ENCODE measurements at regions not wholly inside any gene's neighbourhood (a gene's known extent, or its start where the extent isn't known, plus 50 kb on each side); places are given as distances from the start of the nearest gene placed in this dataset.
A peak's percentile ranks its signal among the peaks of the same experiment; 100 is the strongest.

DNA sequence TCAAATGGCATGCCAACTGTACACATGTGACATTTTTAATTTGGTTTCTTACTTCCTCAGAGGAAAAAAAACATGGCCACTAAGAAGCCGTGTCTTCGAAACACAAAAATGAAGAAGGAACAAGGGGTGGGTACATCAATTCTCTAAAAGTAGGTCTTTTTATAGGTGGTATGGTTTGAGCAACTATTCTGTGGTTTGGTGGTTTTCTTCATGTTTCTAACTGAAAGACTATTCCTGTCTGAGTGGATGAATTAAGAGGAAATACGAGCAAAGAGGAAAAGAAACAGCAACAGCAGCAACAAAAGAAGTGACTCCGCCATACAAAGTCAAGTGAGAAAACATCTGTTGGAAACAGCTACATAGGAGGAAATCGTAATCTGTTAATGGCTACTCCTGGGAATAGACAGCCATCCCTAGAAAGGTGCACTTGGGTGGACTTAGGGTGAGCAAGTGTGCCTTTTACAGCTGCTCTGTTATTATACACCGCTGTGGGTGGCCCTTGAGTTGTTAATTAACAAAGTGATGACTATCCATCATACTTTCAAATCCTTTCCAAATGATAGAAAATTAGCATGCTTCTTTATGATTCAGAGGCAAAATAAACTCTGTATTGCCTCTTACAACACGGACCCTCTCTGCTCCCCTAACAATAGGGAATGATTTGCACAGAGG is 575.8 kb downstream of the TLE1 start:
- DNase-seq (ENCODE audit: low spot score) = no peak

DNA sequence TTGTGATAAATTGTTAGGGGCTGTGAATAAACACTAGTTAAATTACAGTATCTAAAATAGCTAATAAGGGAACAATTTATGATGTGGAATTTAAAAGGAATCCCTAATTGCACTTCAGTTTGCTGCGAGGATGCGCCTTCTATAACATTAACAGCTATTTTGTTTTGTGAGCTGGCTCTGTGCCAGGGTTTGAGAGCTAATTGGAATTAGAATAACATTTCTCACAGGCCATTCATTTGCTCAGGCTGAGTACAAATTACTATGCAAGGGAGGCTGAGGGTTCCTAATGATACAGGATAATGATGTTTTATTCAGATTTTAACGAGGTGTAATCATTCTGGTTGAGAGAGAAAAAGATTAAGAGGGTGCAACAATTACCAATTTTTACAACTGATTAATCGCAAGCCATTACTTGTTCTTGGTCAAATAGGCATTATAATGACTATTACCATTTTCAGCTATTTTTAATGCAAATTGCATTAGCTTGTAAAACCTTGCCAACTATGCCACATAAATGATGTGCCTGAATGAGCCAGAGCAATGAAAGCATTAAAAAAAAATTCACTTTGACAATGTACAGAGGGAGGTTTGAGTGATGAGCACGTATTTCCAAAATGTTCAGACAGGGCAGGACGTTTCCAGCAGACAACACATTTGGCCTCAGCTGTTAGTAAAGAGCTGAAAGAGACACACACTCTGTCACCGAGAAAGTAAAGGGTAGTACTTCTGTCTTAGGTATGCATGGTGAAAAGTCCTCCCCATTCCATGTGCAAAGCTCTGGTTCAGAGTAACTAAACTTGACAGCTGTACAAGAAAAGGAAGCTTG is 576.5 kb downstream of the TLE1 start:
- DNase-seq (ENCODE audit: low spot score) = no peak

DNA sequence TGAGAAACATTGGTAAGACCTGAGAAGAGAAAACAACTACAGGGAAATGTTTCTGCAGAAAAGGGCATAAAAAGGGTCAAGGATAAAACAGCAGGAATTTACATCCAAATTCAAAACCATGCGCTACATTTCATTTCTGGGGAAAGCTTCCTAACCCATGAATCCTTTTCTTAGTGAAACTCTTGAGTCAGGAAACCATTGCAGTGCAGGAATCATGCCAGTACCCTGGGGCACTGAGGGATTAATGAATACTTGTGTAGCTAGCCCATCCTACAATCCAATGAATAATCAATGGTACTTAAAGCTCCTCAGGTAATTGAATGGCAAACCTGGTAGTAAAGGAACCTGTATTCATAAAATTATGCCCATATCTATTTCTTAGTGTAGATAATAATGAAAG is 580.5 kb downstream of the TLE1 start:
- no peak for DNase-seq (ENCODE audit: low spot score)

DNA sequence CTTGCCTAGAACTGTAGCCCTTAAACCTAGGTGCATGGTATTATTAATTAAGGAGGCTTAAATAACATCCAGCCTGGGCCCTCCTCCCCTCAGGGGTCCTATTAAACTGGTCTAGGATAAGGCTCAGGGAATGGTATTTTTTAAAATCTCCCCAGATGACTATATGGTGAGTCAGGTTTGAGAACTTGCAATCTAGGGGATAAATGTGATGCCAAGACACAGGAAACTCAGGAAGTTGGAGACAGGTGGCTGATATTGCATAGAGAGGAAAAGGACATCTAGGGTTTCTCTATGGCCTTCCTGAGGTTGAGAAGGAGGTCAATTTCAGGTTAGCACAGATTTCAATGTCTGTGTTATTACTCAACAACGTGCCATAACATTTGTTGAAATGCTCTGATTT is 581.0 kb downstream of the TLE1 start:
- no peak for DNase-seq (ENCODE audit: low spot score)

DNA sequence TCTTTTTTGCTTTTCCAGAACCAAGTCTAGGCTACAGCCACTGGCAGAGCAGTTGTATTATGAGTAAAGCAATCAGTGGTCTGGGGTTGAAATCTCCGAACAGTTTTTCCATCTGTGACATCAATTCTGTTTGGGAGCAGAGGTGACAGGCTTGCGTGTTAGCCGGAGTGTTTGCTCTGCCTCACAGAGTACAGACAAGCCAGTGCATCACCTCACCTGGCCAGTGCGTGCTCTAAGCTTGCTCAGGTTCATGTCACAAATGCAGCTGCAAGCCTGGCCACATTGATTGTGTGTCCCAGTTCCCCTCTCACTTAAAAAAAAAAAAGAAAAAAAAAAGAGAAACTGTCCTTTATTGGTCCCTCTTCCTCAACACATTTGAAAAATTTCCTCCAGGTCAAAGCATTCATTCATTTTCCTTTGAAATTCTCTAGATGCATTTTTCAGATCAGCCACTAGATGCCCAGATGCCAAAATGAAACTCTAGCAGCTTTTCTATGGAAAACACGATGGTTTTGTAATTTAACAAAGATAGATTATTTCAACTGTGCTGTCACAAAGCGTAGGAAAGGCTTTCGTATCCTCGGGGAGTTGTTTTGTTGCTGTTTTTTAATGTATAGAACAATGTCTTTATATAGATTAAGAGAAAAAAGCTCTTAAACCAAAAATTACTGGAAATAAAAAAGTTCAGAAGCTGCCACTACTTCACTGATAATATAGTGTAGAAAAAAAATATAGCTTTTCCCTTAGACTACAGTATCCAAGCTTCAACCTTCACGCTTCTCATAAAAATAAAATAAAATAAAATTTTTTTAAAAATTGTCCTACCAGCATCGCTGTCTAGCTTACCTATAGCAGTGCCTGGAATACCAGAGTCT is 585.5 kb downstream of the TLE1 start:
- DNase-seq (ENCODE audit: low spot score) = peak; percentile 7

DNA sequence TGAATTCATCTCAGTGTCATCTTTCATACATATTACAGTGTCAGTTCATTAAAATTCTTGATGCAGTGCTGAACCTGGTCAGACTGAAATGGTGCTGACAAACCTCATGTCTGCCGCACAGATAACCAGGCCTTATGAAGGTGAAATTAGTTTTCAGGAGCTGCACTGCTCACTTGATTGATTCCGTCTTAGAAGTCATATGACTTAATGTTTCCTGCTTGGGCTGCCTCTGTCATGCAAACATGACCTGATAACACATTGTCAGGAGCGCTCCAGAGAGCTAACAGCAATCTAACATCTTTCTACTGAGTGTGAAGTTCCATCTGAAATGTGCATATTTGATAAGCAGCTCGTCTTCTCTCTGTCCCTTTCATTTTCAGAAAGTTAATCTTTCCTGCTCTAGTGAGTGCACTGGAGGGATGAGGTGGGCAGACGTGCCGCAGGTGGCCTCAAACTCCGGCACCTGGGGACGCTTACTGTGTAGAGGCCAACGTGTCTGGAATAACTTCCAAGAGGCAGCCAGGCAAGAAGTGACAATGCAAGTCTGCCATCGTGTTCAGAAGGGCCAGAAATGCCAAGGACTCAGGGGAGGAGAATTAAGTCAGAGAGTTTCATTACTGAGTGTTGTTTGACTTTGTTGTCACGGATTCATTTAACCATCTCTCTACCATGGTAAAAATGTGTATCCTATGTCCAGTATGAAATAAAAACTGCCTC is 592.1 kb downstream of the TLE1 start:
- DNase-seq (ENCODE audit: low spot score) = no peak

DNA sequence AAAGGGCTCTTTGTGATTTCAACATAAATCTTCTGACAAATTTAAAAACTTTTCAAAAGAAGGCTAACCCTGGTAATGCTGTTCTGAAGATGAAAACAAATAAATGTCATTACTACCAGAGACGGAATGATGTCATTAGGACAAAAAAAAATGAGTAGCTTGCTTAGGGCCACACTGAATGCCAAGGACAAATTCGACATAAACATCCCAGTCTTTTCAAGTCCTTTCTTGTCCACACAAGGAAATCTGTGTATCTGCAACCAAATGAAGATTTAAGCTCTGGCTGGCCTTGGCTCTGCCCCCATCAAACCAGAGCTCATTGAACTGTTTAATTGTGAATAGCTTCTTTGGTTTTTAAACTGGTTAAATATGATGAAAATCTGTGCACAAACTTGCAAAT is 592.7 kb downstream of the TLE1 start:
- DNase-seq (ENCODE audit: low spot score) = no peak

DNA sequence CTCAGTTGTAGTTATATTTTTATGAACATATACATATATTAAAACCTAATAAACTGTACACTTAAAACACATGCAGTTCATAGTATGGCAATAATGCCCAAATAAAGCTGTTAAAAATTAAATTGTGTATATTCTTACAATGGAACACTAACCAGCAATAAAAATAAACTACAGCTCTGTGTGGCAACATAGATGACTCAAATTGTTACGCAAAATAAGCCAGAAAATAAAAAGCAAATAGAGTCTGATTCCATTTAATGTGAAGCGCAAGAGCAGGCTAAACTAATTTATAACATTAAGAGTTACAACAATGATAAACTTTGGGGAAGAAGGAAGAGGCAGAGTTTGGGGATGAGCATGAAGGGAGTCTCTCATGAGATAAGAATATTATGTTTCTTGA is 597.3 kb downstream of the TLE1 start:
- DNase-seq (ENCODE audit: low spot score) = no peak

DNA sequence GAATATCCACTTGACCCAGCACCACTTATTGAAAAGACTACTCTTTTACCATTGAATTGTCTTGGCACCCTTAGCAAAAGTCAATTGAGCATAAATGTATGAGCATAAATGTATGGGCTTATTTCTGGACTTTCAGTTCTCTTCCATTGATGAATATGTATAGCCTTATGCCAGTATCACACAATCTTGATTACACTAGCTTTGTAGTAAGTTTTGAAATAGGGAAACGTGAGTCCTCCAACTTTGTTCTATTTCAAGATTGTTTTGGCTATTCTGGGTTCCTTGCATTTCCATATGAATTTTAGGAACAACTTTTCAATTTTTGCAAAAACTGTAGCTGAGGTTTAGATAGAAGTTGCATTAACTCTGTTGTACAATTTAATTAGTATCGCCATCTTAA is 601.0 kb downstream of the TLE1 start:
- no peak for DNase-seq (ENCODE audit: low spot score)

DNA sequence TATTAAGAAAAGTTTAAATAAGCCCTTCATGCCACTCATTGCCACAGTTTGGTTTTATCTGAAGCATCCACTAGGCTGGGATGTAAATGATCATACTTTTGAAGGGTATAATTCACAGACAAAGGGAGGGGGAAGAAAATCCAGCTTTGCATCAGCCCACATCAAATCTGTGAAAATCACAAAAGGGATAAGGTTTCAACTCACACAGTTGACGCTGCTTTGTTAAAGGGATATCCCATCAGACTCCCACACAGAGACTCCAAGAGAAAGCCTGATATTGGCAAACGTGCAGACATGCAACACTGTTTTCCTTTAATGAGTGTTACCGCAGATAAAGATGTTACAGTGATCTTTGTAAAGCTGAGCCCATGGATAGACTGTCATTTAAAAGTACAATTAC is 602.9 kb downstream of the TLE1 start:
- no peak for DNase-seq (ENCODE audit: low spot score)

DNA sequence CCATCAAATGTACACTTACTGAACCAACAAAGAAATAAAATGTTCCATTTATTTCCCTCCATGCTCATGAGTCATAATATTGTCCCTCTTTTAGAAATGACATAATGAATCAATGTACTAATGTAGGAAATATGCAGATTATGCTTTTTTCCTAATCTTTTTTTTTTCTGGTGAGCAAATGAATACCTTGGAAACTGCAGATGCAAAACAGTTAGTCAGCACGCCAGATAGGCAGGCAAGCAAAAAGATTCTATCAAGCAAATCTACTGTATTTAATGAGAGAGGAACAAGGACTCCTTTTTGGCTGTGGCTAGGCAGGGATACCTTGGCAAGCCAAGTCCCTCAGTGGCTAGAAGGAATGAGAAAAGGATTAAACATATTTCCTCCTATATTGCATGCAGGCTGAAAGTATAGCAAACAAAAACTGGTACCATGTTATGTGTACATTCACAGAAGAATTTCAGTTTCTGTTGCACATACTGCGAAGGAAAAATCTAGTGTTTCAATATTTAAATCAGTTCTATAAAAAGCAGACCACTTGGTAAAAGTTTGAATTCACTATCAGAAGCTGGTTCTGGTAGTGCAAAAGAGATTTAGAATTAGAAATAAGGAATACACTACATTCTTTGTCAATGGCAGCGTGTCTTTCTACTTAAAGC is 605.4 kb downstream of the TLE1 start:
- DNase-seq (ENCODE audit: low spot score) = peak; percentile 70

DNA sequence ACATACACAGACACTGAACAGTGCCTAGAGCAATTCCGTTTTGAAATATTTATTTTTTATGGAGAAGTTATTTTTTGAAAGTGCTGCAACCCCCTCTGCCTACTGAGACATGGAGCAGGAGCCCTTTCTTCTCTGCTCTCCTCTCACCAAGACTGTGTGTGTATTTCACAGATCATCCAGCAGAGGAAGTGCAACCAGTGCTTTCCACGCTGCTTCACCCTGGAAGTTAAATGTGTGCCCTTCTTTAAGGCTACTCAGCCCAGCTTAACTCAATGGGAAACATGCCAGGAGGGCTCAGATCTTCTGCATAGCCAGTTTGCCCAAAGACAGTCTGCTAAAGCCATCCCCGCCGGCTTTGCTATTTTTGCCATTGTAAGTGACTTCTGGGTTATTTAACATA is 606.3 kb downstream of the TLE1 start:
- DNase-seq (ENCODE audit: low spot score) = no peak

DNA sequence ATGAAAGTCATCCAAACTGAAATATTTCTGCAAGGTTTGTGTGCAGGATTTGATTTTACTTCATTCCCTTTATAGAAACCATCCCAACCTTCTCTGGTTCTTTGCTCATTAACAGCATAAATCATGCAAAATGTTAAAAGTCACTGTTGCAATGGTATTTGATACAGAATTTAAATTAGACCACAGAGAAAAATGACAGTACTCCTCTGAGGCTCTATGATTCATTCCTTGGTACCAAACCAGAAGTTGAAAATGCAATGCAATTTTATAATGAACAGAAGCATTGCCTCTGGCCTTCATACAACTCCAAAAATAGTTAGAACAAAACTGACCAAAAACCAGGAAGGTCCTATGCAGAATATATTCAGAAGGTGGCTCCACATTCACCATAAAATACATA is 607.1 kb downstream of the TLE1 start:
- peak; percentile 39 for DNase-seq (ENCODE audit: low spot score)

DNA sequence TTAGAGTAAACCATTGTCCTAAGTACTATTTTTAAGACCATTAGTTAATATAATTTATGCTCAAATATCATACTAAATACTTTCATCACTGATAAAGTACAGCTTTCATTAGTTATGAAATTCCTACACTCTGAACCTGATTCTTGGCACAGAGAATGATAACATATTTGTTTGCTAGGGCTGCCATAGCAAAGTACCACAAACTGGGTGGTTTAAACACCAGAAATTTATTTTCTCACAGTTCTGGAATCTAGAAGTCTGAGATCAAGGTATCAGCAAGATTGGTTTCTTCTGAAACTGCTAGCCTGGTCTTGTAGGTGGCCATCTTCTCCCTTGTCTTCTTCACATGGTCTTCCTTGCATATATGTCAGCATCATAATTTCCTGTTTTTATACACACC is 608.4 kb downstream of the TLE1 start:
- DNase-seq (ENCODE audit: low spot score) = no peak

DNA sequence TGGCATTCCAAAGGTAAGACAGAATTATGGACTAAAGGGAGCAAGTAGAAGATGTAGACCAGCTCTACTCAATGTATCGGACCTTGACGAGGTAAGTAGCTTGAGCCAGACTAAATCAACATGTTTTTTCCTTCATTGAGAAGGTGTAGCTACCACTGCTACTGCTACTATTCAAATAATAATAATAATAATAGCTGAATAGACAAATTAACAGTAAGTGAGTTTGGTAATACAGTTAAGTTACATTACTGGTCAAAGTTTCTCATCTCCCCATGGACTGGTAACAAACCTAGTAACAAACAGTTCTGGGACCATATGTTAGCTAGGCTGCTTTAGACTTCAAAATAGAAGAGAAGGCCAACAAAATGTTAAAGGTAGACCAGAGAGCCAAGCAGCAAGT is 609.2 kb downstream of the TLE1 start:
- DNase-seq (ENCODE audit: low spot score) = no peak

DNA sequence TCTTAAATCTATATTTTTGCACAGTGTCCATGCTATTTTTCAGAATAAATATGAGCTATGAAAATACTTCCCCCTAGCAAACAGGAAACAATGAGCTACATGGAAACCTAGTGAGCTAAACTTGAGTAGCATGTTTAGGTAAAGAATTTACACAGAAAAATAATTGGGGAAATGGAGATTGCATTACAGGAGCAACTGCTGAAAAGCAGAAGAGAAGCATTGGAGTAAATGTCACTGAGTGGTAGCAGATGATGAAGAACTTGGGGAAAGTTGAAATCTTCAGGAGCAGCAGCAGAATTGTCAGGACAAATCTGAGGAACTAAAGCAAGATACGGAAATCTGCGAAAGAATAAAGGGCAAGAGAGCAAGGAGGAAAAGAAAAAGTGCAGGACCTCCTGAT is 610.3 kb downstream of the TLE1 start:
- no peak for DNase-seq (ENCODE audit: low spot score)

DNA sequence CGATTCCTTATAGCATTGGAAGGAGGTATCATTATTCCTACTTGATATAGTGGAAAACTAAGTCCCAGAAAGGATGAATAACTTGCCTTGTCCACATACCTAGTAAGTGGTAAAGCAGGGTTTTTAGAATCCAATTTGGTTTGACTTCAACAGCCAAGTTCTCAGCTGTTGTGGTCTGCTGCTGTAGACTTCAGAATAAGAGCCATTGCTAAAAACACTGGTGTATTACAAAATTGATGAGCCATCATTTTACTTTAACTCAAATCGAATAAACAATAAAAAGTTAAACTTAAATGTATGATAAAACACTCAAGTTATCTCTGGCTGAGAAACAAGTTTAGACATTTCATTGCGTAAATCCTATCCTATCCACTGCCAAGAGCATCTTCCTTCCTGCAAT is 610.8 kb downstream of the TLE1 start:
- no peak for DNase-seq (ENCODE audit: low spot score)

DNA sequence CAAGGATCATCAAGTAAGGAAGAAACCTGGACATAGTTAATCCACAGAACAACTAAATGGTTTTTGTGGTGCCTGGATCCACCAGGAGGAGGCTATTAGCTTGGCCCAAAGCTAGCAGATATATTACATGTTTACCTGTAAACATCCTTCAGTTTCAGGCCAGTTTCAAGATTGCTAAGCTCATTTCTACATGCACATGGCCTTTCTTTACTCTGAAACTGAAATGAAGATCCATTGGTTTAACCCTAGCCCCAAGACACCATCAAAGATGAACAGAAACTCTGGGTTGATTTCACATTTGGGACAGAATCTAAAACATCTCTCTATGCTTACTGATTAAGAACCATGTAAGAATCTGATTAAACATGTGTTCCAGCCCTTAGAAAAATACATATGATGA is 611.8 kb downstream of the TLE1 start:
- DNase-seq (ENCODE audit: low spot score) = no peak

DNA sequence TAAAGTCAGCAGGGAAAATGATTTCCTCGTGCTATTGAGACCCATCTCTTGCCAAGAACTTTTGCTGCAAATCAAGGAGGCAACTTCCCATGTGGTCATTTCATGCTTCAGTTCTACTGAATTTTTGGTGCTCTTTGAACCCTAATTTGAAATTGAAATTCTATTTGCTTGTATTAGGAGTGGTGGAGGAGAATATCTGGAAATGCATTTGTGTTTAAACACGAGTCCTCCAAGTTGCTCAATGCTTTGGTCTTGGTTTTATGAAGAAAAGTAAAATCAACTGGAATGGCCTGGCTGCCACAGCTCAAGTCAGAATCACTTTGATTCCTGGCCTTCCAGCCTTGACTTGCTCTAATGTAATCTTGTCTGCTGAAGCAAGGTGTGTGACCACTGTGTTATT is 613.2 kb downstream of the TLE1 start:
- no peak for DNase-seq (ENCODE audit: low spot score)

DNA sequence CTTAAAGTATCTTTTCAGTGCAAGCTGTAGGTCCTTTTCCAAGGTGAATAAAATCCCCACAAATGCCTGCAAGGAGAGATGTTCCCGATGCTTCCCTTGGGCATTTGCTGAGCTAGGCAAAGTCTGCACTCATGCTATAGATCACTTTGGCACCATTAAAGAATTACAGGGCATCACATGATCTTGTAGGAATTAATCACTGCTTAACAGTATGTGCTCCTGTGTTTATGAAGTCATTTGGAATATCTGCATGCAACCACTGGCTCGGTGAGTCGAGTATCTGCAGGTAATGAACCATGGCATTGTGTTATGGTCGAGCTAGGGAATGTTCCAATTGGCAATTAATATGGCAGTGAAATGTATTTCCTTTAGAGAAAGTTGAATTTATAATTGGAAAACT is 615.1 kb downstream of the TLE1 start:
- no peak for DNase-seq (ENCODE audit: low spot score)

DNA sequence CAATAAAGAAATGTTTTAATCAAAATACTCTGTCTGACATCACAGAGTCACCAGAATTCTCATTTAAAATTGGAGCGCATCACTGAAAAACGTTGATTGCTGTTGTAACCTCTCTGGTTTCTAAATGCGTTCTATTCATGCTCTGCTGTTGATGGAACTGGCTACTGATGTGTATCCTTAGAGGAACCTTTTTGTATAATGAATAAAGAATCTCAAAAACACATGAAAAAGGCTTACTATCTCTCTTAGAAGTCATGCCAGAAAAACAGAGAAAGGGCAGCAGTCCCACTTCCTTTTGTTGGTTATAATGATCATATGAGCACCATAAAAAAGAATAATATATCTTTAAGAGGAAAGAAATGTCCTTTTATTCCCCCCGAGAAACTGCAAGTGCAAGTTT is 615.5 kb downstream of the TLE1 start:
- no peak for DNase-seq (ENCODE audit: low spot score)

DNA sequence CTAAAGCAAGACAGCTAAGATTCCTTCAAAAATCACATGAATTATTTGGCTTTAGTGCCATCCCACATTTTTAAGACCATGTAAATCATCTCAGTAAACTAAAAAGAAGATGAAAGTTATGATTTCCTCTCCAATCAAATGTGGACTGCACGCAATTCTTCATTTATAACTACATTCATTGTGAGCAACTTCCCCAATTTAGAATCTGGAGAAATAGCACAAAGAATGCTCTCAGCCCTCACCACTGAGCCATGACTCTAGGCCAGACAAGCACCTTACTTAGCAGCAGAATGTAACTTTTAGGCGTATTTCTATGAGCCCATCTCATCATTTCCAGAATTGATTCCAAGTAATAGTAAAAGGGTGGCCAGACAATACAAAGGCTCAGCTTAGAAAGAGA is 616.6 kb downstream of the TLE1 start:
- DNase-seq (ENCODE audit: low spot score) = no peak

Measured in AG08395 (cell line).